GM23248 (cell line): ENCODE measurements at regions not wholly inside any gene's neighbourhood (a gene's known extent, or its start where the extent isn't known, plus 50 kb on each side); places are given as distances from the start of the nearest gene placed in this dataset.

Experiments used
- DNase-seq: peaks from one replicate; pipeline ENCODE4 v3.0.0-alpha.2; 2015
- H2AFZ ChIP-seq: fragments of 200-600 bp; sonication (generic); 2 replicates; pipeline ENCODE4 v1.6.1; 2016; ENCODE audit warnings: antibody characterized with exemption
- H3F3A ChIP-seq: fragments of 200-600 bp; sonication (generic); 2 replicates; pipeline ENCODE4 v1.6.1; 2016; ENCODE audit warnings: mild to moderate bottlenecking, antibody characterized with exemption, mixed run types; ENCODE audit not compliant: insufficient read depth
- H3K27ac ChIP-seq: fragments of 200-600 bp; sonication (generic); 2 replicates; pipeline ENCODE4 v1.5.1; 2016; ENCODE audit warnings: mild to moderate bottlenecking
- H3K27me3 ChIP-seq: fragments of 200-600 bp; sonication (generic); replicated peaks from 2 replicates; pipeline ENCODE4 v1.6.1; 2016; ENCODE audit warnings: mild to moderate bottlenecking; ENCODE audit not compliant: insufficient read depth
- H3K36me3 ChIP-seq: fragments of 200-600 bp; sonication (generic); 2 replicates; pipeline ENCODE4 v1.6.1; 2016; ENCODE audit warnings: low read depth, mild to moderate bottlenecking
- H3K4me1 ChIP-seq: fragments of 200-600 bp; sonication (generic); 2 replicates; pipeline ENCODE4 v1.6.1; 2016; ENCODE audit warnings: mild to moderate bottlenecking; ENCODE audit not compliant: insufficient read depth
- H3K4me2 ChIP-seq: fragments of 200-600 bp; sonication (generic); one replicate; pipeline ENCODE4 v1.6.1; 2016; ENCODE audit warnings: mild to moderate bottlenecking; ENCODE audit not compliant: unreplicated experiment
- H3K4me3 ChIP-seq: fragments of 200-600 bp; sonication (generic); 2 replicates; pipeline ENCODE4 v1.5.1; 2016; ENCODE audit warnings: mild to moderate bottlenecking
- H3K79me2 ChIP-seq: fragments of 200-600 bp; sonication (generic); 2 replicates; pipeline ENCODE4 v1.6.1; 2016; ENCODE audit warnings: mild to moderate bottlenecking; ENCODE audit not compliant: insufficient read depth
- H3K9ac ChIP-seq: fragments of 200-600 bp; sonication (generic); 2 replicates; pipeline ENCODE4 v1.6.1; 2016; ENCODE audit warnings: mild to moderate bottlenecking
- H3K9me2 ChIP-seq: fragments of 200-600 bp; sonication (generic); 2 replicates; pipeline ENCODE4 v1.6.1; 2016; ENCODE audit warnings: mixed run types, mild to moderate bottlenecking, moderate library complexity; ENCODE audit not compliant: insufficient read depth
- H3K9me3 ChIP-seq: fragments of 200-600 bp; sonication (generic); one replicate; pipeline ENCODE4 v1.6.1; 2017; ENCODE audit warnings: low read depth
- H4K20me1 ChIP-seq: fragments of 200-600 bp; sonication (generic); 2 replicates; pipeline ENCODE4 v1.6.0; 2016; ENCODE audit not compliant: insufficient read depth
- EZH2 ChIP-seq: fragments of 200-600 bp; sonication (generic); IDR thresholded peaks from 2 replicates; pipeline ENCODE4 v1.6.1; 2018; ENCODE audit warnings: antibody characterized with exemption, mild to moderate bottlenecking; ENCODE audit not compliant: insufficient read depth, poor library complexity, severe bottlenecking
- EZH2phosphoT487 ChIP-seq: fragments of 200-600 bp; sonication (generic); IDR thresholded peaks from 2 replicates; pipeline ENCODE4 v1.6.1; 2018; ENCODE audit warnings: antibody characterized with exemption, moderate library complexity, mild to moderate bottlenecking, low read depth; ENCODE audit not compliant: insufficient read depth
- WGBS, 2 experiments: methylation state at CpG; one replicate each; pipeline ENCODE4 v1.1.6; 2015 to 2017; ENCODE audit warnings: low lambda C conversion rate in 2 of 2, low coverage in 1 of 2; ENCODE audit errors: missing lambda C conversion rate in 2 of 2; 5-methylcytosine and 5-hydroxymethylcytosine counted together
- in situ Hi-C: fragments of 300-500 bp; cut with MboI; formaldehyde crosslinking; loops from 2 replicates; pipeline ENCODE4 v1.15.0; 2020

GRCh38 chr2:146235158-146235557 is 1609.7 kb upstream of the ACVR2A start:
- WGBS, 2 experiments, result 74 to 75% methylated on average over 3 of the region's 3 CpGs
- no peaks in the 10 kb centered on the region for H3K79me2 ChIP-seq
- H2AFZ ChIP-seq, result no peak overlapping the region
- H3K4me3 ChIP-seq, result no peak overlapping the region
- no peak for DNase-seq
- no peaks in the 10 kb centered on the region for H3K36me3 ChIP-seq
- H3K9me2 ChIP-seq, result peaks cover 7% of the 10 kb centered on the region; the same call in 1 of the 2 replicates
- H3K27ac ChIP-seq, result no peak overlapping the region
- in situ Hi-C loops, result no loop called here
- H4K20me1 ChIP-seq, result no peaks in the 10 kb centered on the region
- no peak overlapping the region for H3K9ac ChIP-seq
- peaks cover 24% of the 10 kb centered on the region for H3F3A ChIP-seq
- no peak overlapping the region for H3K4me2 ChIP-seq
- no peaks in the 10 kb centered on the region for H3K9me3 ChIP-seq
- no peaks in the 10 kb centered on the region for H3K27me3 ChIP-seq
- no peak for TF ChIP-seq EZH2
- no peak for TF ChIP-seq EZH2phosphoT487
- H3K4me1 ChIP-seq, result peaks cover 21% of the 10 kb centered on the region

- peaks cover 7% of the 10 kb centered on the region; the same call in 1 of the 2 replicates for H3K9me2 ChIP-seq
- in situ Hi-C loops, result no loop called here
- H4K20me1 ChIP-seq, result no peaks in the 10 kb centered on the region
- no peak overlapping the region for H3K27ac ChIP-seq
- no peaks in the 10 kb centered on the region for H3F3A ChIP-seq
- no peak for TF ChIP-seq EZH2phosphoT487
- no peak for TF ChIP-seq EZH2
- WGBS, 2 experiments, result 88 to 92% methylated on average over 4 of the region's 4 CpGs
- H3K4me1 ChIP-seq, result no peaks in the 10 kb centered on the region
- 0 out of 2 replicates have a peak overlapping the region, but pooled peaks have one; percentile 23 for H2AFZ ChIP-seq
- no peak overlapping the region for H3K9ac ChIP-seq
- no peak overlapping the region for H3K4me3 ChIP-seq
- no peaks in the 10 kb centered on the region for H3K9me3 ChIP-seq
- H3K4me2 ChIP-seq, result no peak overlapping the region
- no peak for DNase-seq
- H3K27me3 ChIP-seq, result no peaks in the 10 kb centered on the region
- H3K36me3 ChIP-seq, result no peaks in the 10 kb centered on the region
- H3K79me2 ChIP-seq, result no peaks in the 10 kb centered on the region
These were observed 1615.2 kb upstream of the ACVR2A start for GRCh38 chr2:146229508-146230155.

- TF ChIP-seq EZH2phosphoT487, result no peak
- no peak for TF ChIP-seq EZH2
- H4K20me1 ChIP-seq, result no peaks in the 10 kb centered on the region
- H3K4me1 ChIP-seq, result no peaks in the 10 kb centered on the region
- no peaks in the 10 kb centered on the region for H3K79me2 ChIP-seq
- H3K27ac ChIP-seq, result no peak overlapping the region
- no peak overlapping the region for H3K9ac ChIP-seq
- 88 to 93% methylated on average over 4 of the region's 4 CpGs for WGBS, 2 experiments
- in situ Hi-C loops, result no loop called here
- no peak overlapping the region for H3K4me2 ChIP-seq
- no peaks in the 10 kb centered on the region for H3K27me3 ChIP-seq
- H3K4me3 ChIP-seq, result no peak overlapping the region
- no peak overlapping the region for H2AFZ ChIP-seq
- H3F3A ChIP-seq, result no peaks in the 10 kb centered on the region
- no peaks in the 10 kb centered on the region for H3K9me3 ChIP-seq
- no peak for DNase-seq
- no peaks in the 10 kb centered on the region for H3K36me3 ChIP-seq
- peaks cover 7% of the 10 kb centered on the region; the same call in 1 of the 2 replicates for H3K9me2 ChIP-seq
These were observed 1616.3 kb upstream of the ACVR2A start for GRCh38 chr2:146228466-146229058.

- 89 to 100% methylated on average over 1 of the region's 1 CpG for WGBS, 2 experiments
- Histone ChIP-seq H3K4me2 (no peak overlapping the region), H3F3A (no peaks in the 10 kb centered on the region), H2AFZ (no peak overlapping the region), H3K27ac (no peak overlapping the region), H3K9me3 (no peaks in the 10 kb centered on the region), H3K79me2 (no peaks in the 10 kb centered on the region), H3K4me1 (no peaks in the 10 kb centered on the region), H4K20me1 (no peaks in the 10 kb centered on the region), H3K36me3 (no peaks in the 10 kb centered on the region), H3K9me2 (peaks cover 5% of the 10 kb centered on the region; the same call in 1 of the 2 replicates), H3K9ac (no peak overlapping the region), H3K4me3 (no peak overlapping the region), H3K27me3 (no peaks in the 10 kb centered on the region)
- in situ Hi-C loops, result no loop called here
- TF ChIP-seq EZH2 (no peak), EZH2phosphoT487 (no peak)
- DNase-seq, result no peak
These were observed 1616.8 kb upstream of the ACVR2A start for GRCh38 chr2:146228020-146228393.
